Thoracic aorta (tissue), 2 donors: ENCODE measurements at regions not wholly inside any gene's neighbourhood (a gene's known extent, or its start where the extent isn't known, plus 50 kb on each side); places are given as distances from the start of the nearest gene placed in this dataset.
"Not testable (repeated sequence)": the region's sequence is repeated elsewhere in the genome, so short reads cannot be mapped to it uniquely, and the experiment has no call there.

Source experiments
- ATAC-seq: fragments of 150-250 bp; one replicate; pipeline ENCODE4 v1.8.0; 2017; ENCODE audit warnings: low read depth; ENCODE audit not compliant: insufficient number of reproducible peaks, low FRiP score
- DNase-seq: peaks from one replicate; pipeline ENCODE4 v3.0.0-alpha.2; 2020; ENCODE audit warnings: low spot score
- H3K27ac ChIP-seq, 2 donors: fragments of 200-600 bp; sonication (generic); 1 replicate in 1 of 2; 2 replicates in 1 of 2; pipeline ENCODE4 v1.5.1; 2016; ENCODE audit warnings: mild to moderate bottlenecking in 2 of 2, moderate library complexity in 2 of 2
- H3K27me3 ChIP-seq: fragments of 200-600 bp; sonication (generic); replicated peaks from 2 replicates; pipeline ENCODE4 v1.6.0; 2016; ENCODE audit warnings: mild to moderate bottlenecking; ENCODE audit not compliant: insufficient read depth
- H3K36me3 ChIP-seq: fragments of 200-600 bp; sonication (generic); one replicate; pipeline ENCODE4 v1.5.1; 2016
- H3K4me1 ChIP-seq, 2 donors: fragments of 200-600 bp; sonication (generic); 1 replicate in 1 of 2; 2 replicates in 1 of 2; pipeline versions ENCODE4 v1.5.1 to v1.6.0; 2016; ENCODE audit warnings: low read depth in 2 of 2, mild to moderate bottlenecking in 1 of 2; ENCODE audit not compliant: control insufficient read depth in 1 of 2
- H3K4me3 ChIP-seq: fragments of 200-600 bp; sonication (generic); 2 replicates; pipeline ENCODE4 v1.5.1; 2016; ENCODE audit warnings: mild to moderate bottlenecking
- H3K9me3 ChIP-seq: fragments of 200-600 bp; sonication (generic); 2 replicates; pipeline ENCODE4 v1.5.1; 2016
- TF ChIP-seq, protein P1 (sequence below): fragments of 200-600 bp; sonication (generic); IDR thresholded peaks from one replicate; pipeline ENCODE4 v1.5.1; 2019; ENCODE audit warnings: antibody characterized with exemption

DNA sequence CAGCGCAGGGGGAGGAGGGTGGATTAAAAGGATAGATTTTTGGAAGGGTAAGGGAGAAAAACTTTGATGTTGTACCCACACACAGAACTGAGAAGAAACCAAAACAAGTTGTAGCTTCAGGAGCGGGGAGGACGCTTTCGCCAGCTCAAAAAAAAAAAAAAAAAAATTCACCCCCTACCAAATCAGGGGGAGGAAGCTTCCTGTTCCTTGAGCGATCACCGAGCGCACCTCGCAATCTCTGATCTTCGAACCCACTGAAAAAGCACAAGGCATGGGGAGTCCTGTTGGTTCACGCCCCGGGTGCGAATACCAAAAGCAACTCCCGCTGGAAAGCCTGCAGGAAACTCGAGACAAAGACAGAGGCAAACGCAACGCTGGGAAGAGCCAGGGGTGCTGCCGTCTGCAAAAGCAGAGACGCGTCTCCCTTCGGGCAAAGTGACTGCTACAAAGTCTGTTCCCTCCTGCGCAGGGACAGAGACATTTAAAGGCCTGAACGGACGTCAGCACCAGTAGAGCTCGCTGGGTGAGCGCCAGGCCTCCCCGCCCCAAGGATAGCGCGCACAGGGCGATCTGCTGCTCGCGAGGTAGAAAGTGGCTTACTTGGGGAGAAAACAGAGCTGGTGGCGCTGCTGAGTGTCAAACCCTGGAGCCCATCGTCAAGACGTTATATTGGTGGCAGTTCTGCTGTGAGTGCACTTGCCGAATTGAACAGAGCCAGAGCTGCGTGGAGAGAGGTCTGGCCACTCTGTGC is 190.4 kb downstream of the USP22 start:
- no peak for ATAC-seq
- TF ChIP-seq, protein P1, sequence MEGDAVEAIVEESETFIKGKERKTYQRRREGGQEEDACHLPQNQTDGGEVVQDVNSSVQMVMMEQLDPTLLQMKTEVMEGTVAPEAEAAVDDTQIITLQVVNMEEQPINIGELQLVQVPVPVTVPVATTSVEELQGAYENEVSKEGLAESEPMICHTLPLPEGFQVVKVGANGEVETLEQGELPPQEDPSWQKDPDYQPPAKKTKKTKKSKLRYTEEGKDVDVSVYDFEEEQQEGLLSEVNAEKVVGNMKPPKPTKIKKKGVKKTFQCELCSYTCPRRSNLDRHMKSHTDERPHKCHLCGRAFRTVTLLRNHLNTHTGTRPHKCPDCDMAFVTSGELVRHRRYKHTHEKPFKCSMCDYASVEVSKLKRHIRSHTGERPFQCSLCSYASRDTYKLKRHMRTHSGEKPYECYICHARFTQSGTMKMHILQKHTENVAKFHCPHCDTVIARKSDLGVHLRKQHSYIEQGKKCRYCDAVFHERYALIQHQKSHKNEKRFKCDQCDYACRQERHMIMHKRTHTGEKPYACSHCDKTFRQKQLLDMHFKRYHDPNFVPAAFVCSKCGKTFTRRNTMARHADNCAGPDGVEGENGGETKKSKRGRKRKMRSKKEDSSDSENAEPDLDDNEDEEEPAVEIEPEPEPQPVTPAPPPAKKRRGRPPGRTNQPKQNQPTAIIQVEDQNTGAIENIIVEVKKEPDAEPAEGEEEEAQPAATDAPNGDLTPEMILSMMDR, result no peak
- Histone ChIP-seq H3K36me3 (no peaks in the 10 kb centered on the region), H3K4me1 (peaks cover 0 to 10% of the 10 kb centered on the region in 2 donors), H3K4me3 (peak overlapping the region; percentile 46), H3K9me3 (no peaks in the 10 kb centered on the region), H3K27ac (no peak overlapping the region), H3K27me3 (no peaks in the 10 kb centered on the region)
- no peak for DNase-seq

DNA sequence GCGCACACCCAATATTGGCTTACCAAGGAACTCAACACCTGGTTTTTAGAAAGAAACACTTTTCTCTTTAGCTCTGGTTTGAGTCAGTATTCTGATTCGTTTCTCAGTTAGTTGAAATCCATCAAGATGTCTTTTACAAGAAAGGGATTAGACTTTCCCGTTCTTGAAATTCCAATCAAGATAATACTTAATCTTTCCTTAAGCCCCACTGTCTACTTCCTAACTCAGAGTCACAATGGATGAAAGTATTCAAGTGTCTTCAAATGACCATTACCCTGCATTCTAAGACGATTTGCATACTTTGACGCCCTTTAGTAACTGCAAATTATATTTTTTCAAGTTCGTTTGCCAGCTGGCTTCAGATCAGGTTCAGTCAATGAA is 189.8 kb downstream of the USP22 start:
- TF ChIP-seq, protein P1, result no peak
- H3K27me3 ChIP-seq, result no peaks in the 10 kb centered on the region
- no peak overlapping the region for H3K27ac ChIP-seq
- no peak for DNase-seq
- no peaks in the 10 kb centered on the region for H3K9me3 ChIP-seq
- H3K36me3 ChIP-seq, result no peaks in the 10 kb centered on the region
- peaks cover 0 to 10% of the 10 kb centered on the region in 2 donors for H3K4me1 ChIP-seq
- ATAC-seq, result no peak
- H3K4me3 ChIP-seq, result no peak overlapping the region

DNA sequence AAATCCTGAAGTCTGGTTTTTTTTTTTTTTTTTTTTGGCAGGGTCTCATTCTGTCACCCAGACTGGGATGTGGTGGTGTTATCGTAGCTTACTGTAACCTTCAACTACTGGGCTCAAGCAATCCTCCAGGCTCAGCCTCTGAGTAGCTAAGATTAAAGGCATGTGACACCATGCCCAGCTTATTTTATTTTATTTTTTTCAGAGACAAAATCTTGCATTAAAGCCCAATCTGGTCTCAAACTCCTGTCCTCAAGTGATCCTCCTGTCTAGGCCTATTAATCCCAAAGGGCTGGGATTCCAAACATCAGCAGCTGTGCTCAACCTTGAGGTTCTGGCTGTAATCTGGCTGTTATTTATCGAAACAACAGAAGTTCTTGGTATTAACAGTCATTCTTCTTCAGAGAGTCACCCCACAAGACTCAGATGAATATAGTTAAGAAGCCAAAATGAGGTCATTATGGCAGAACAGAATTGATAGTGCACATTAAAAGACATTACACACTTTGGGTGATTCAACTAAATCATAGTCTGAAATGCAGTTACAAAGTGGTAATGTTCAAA is 186.8 kb downstream of the USP22 start:
- H3K27ac ChIP-seq, H3K27me3 ChIP-seq, H3K9me3 ChIP-seq, DNase-seq, H3K4me1 ChIP-seq, H3K36me3 ChIP-seq, H3K4me3 ChIP-seq, ATAC-seq: not testable (repeated sequence)

DNA sequence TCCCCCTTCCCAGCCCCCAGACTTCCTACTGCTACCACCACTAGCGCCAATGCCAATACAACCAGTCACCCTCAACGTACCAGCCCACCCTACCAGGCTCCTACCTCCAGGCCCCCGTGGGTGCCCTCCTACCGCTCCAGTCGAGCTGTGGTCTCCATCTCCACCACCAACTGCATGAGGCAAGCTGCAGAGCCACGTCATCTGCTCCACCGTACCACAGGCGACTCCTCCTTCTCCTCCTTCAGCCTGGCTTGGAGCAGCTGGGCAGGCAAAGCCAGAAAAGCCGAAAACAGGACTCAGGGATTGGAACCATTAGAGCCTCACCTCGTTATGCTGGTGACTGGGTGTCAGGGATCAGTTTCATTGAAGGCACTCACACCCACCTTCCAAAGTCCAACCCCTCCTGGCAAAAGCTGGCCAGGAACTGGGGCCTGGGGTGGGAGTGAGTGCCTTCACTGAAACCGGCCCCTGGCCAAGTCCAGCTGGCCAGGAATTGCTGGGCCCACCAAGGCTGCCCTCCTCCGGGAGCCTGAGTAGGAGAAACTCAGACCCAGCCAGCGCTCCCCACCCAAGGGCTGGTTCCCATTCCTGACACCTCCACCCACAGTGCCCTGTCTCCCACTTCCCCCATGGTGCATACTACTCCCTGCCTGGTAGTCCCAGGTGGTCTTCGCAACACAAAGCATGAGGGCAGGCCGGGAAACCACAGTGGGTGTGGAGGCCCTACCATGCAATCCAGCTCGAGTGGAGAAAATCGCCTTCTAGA is 176.2 kb downstream of the USP22 start:
- H3K27ac ChIP-seq, H3K4me3 ChIP-seq, H3K9me3 ChIP-seq, ATAC-seq, H3K36me3 ChIP-seq, DNase-seq, H3K27me3 ChIP-seq, H3K4me1 ChIP-seq: not testable (repeated sequence)

DNA sequence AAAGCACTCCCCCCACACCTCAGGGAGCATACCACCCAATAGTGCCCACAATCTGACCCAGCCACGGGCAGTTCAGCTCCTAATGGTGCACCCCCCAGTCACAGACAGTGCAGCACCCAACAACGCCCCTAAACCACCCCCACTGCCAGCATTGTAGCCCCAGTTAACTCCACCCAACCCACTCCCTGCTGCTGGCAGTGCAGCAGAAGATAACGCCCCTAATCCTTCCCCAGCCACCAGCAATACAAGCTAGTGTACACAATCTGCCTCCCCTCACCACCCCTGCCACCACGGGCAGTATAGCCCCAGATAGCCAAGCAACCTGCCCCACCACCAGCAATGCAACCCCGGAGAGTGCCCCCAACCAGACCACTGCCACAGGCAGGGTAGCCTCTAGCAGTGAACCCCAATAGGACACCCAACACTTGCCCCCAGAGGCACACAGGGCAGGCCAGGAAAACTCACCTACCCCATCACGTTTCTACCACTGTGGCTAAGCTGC is 175.3 kb downstream of the USP22 start:
- not testable (repeated sequence) for DNase-seq, ATAC-seq, H3K9me3 ChIP-seq, H3K4me1 ChIP-seq, H3K36me3 ChIP-seq, H3K4me3 ChIP-seq, H3K27me3 ChIP-seq, H3K27ac ChIP-seq

DNA sequence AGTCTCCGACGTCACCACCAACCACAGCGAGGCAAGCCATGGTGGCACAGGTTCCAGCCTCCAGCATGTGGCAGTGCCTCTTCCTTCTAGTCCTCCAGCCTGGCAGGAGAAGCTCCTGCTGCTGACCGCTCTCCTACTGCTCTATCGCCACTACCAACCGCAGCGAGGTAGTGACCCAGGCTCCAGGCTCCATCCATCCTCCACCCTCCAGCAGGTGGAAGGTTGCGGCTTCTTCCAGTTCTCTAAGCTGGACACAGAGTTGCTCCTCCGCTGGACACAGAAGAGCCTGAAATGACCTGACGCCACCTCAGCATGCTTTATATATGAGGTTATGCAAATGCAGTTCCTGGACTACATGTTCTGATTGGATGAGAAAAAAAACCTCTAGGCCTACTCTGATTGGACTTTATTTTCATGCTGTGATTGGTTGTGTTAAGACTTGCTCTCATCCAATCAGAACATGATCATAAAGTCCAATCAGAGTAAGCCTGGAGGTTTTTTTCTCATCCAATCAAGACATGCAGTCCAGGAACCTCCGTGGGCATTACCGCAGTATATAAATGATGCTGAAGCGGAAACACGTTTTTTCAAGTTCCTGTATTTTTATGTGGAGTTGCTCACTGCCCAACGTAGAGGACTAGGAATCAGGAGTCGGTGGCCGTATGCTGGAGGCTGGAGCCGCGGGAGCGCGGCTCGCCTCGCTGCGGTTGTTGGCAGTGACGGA is 174.7 kb downstream of the USP22 start:
- not testable (repeated sequence) for H3K27me3 ChIP-seq, H3K9me3 ChIP-seq, DNase-seq, H3K4me1 ChIP-seq, H3K4me3 ChIP-seq, H3K27ac ChIP-seq, ATAC-seq, H3K36me3 ChIP-seq

DNA sequence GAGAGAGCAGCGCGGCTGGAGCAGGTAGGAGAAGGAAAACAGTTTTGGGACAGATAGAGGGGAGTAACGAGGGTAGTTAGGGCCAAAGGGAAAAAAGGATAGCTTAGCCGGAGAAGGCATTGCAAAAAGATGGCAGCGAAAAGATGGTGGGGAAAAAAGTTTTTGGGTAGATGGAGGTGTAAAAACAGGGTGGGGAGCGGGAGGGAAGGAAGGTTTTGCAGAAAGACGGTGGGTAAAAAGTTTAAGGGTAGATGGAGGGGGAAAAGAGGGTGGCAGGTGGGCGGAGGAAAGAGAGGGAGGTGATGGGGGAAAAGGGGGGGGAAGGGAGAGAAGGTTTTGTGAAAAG is 174.2 kb downstream of the USP22 start:
- H3K9me3 ChIP-seq, H3K27ac ChIP-seq, DNase-seq, H3K4me3 ChIP-seq, ATAC-seq, H3K27me3 ChIP-seq, H3K36me3 ChIP-seq, H3K4me1 ChIP-seq: not testable (repeated sequence)

DNA sequence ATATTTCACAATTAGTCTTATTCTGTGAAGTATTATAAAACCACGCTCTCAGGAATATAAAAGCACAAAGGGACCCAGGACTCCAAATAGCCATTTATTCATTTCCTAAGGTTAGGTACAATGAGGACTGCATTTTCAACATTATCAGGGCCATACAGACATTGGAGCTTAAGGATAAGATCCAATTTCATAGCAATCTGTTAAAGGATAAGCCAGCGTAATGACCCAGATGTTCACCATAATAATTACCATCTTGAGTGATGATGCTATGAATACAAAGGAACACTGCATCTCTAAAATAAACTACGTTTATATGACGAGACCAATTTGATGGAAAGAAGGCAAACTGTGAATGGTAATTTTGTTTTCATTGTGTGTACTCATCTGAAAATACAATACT is 169.6 kb downstream of the USP22 start:
- H3K36me3 ChIP-seq, H3K27me3 ChIP-seq, H3K27ac ChIP-seq, H3K9me3 ChIP-seq, H3K4me3 ChIP-seq, H3K4me1 ChIP-seq, DNase-seq, ATAC-seq: not testable (repeated sequence)

DNA sequence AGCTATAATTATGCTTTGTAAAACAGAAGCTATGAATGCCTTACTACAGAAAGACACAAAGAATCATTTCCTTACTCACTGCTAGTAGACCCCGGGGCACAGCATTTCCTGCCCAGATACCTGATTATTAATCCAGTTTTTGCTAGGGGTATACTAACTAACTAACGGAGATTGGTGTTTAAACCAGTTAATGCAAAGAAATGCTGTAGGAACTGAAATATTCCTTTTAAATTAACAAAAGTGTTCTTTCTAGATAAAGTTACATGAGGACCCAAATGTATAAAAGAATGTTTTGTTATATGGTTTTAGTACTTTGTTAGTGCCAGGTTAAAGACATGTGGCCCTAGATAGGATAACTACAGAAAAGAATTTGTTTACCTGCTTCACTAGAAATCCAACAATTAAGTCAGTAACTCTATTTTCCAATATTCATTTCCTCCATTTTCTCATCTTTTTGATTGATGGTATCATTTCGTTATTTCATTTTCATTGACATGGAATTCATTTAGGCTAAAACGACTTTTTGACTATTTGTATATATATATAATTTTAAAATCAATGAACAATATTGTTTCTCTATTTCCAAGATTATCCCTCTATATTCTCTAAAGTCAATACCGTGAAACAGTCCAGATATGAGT is 169.0 kb downstream of the USP22 start:
- not testable (repeated sequence) for H3K9me3 ChIP-seq, H3K4me3 ChIP-seq, H3K27ac ChIP-seq, DNase-seq, H3K27me3 ChIP-seq, H3K36me3 ChIP-seq, H3K4me1 ChIP-seq, ATAC-seq

DNA sequence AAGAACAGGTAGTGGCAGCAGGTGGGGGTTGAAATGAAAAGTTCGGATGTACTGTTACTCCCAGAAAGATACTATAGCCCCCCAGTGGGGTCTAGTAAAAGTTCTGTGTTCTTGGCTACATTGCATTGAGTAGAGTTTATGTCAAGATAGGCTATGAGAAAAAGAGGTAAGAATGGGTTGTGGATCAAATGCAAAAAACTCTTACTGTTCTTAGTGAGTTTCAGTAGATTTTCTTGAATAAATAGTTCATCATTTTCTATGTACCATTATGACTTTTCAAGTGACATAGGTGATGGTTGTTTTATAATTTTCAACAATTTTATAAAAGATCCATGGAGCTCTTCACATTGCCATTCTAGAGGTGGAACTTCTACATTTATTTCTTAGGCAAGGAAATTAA is 165.4 kb downstream of the USP22 start:
- not testable (repeated sequence) for H3K27me3 ChIP-seq, H3K4me1 ChIP-seq, H3K9me3 ChIP-seq, H3K36me3 ChIP-seq, ATAC-seq, DNase-seq, H3K27ac ChIP-seq, H3K4me3 ChIP-seq
